MM.1S (cell line): ENCODE measurements at regions not wholly inside any gene's neighbourhood (a gene's known extent, or its start where the extent isn't known, plus 50 kb on each side); places are given as distances from the start of the nearest gene placed in this dataset.

ENCODE experiments used
- DNase-seq: peaks from one replicate; pipeline ENCODE4 v3.0.0-alpha.2; 2015
- H2AFZ ChIP-seq: fragments of 300-600 bp; sonication (generic); 2 replicates; pipeline ENCODE4 v1.6.0; 2016; ENCODE audit warnings: antibody characterized with exemption, low read length
- H3F3A ChIP-seq: fragments of 300-600 bp; sonication (generic); 2 replicates; pipeline ENCODE4 v1.6.1; 2016; ENCODE audit warnings: mild to moderate bottlenecking, antibody characterized with exemption, low read length, moderate library complexity, mixed read lengths; ENCODE audit not compliant: insufficient read depth
- H3K27ac ChIP-seq: fragments of 300-600 bp; sonication (generic); 2 replicates; pipeline ENCODE4 v1.5.1; 2016; ENCODE audit warnings: mild to moderate bottlenecking, low read length
- H3K27me3 ChIP-seq: fragments of 300-600 bp; sonication (generic); replicated peaks from 2 replicates; pipeline ENCODE4 v1.6.0; 2016; ENCODE audit warnings: low read length; ENCODE audit not compliant: insufficient read depth
- H3K36me3 ChIP-seq: fragments of 300-600 bp; sonication (generic); replicated peaks from 2 replicates; pipeline ENCODE4 v1.6.1; 2016; ENCODE audit warnings: mild to moderate bottlenecking, low read length, mixed read lengths; ENCODE audit not compliant: insufficient read depth
- H3K4me1 ChIP-seq: fragments of 300-600 bp; sonication (generic); 2 replicates; pipeline ENCODE4 v1.6.1; 2016; ENCODE audit warnings: low read length, mixed read lengths
- H3K4me2 ChIP-seq: fragments of 300-600 bp; sonication (generic); 2 replicates; pipeline ENCODE4 v1.6.0; 2016; ENCODE audit warnings: low read depth, low read length
- H3K4me3 ChIP-seq: fragments of 300-600 bp; sonication (generic); 2 replicates; pipeline ENCODE4 v1.5.1; 2016; ENCODE audit warnings: low read length, mixed read lengths
- H3K79me2 ChIP-seq: fragments of 300-600 bp; sonication (generic); 2 replicates; pipeline ENCODE4 v1.6.1; 2016; ENCODE audit warnings: mixed run types, low read length, mixed read lengths
- H3K9ac ChIP-seq: fragments of 300-600 bp; sonication (generic); 2 replicates; pipeline ENCODE4 v1.6.1; 2016; ENCODE audit warnings: low read length, mixed read lengths
- H3K9me2 ChIP-seq: fragments of 300-600 bp; sonication (generic); replicated peaks from 2 replicates; pipeline ENCODE4 v1.6.1; 2016; ENCODE audit warnings: mild to moderate bottlenecking, low read length, mixed read lengths; ENCODE audit not compliant: insufficient read depth
- H3K9me3 ChIP-seq: fragments of 300-600 bp; sonication (generic); replicated peaks from 2 replicates; pipeline ENCODE4 v1.6.1; 2016; ENCODE audit warnings: mild to moderate bottlenecking, low read length, mixed read lengths; ENCODE audit not compliant: insufficient read depth
- H4K20me1 ChIP-seq: fragments of 300-600 bp; sonication (generic); 2 replicates; pipeline ENCODE4 v1.6.1; 2016; ENCODE audit warnings: mild to moderate bottlenecking, low read length, moderate library complexity, mixed read lengths; ENCODE audit not compliant: insufficient read depth
- CTCF ChIP-seq: fragments of 300-600 bp; sonication (generic); IDR thresholded peaks from 2 replicates; pipeline ENCODE4 v1.5.1; 2016; ENCODE audit warnings: antibody characterized with exemption, low read length, mixed read lengths
- EZH2 ChIP-seq: fragments of 300-600 bp; sonication (generic); optimal IDR thresholded peaks from 2 replicates; pipeline ENCODE3; 2017; ENCODE audit warnings: low read depth, mild to moderate bottlenecking, antibody characterized with exemption, low read length, mixed read lengths
- EZH2phosphoT487 ChIP-seq: fragments of 300-600 bp; sonication (generic); IDR thresholded peaks from 2 replicates; pipeline ENCODE4 v1.6.1; 2018; ENCODE audit warnings: antibody characterized with exemption, low read length

- Histone ChIP-seq H3K9ac (no peak overlapping the region), H3K4me1 (no peaks in the 10 kb centered on the region), H2AFZ (no peak overlapping the region), H3K4me2 (no peak overlapping the region), H3F3A (no peaks in the 10 kb centered on the region), H3K27ac (no peak overlapping the region), H3K79me2 (no peaks in the 10 kb centered on the region), H3K27me3 (no peaks in the 10 kb centered on the region), H3K9me2 (no peaks in the 10 kb centered on the region), H4K20me1 (no peaks in the 10 kb centered on the region), H3K36me3 (no peaks in the 10 kb centered on the region), H3K4me3 (no peak overlapping the region), H3K9me3 (no peaks in the 10 kb centered on the region)
- no peak for TF ChIP-seq EZH2
- TF ChIP-seq CTCF, result no peak
- no peak for TF ChIP-seq EZH2phosphoT487
- no peak for DNase-seq
Measured at GRCh38 chr12:127292736-127293135, 974.2 kb upstream of the TMEM132C start.

GRCh38 chr12:127293507-127294310, 973.3 kb upstream of the TMEM132C start:
- Histone ChIP-seq H3K27me3 (no peaks in the 10 kb centered on the region), H3K79me2 (no peaks in the 10 kb centered on the region), H3K9me3 (no peaks in the 10 kb centered on the region), H3K36me3 (no peaks in the 10 kb centered on the region), H3F3A (no peaks in the 10 kb centered on the region), H3K9me2 (no peaks in the 10 kb centered on the region), H3K4me1 (no peaks in the 10 kb centered on the region), H3K27ac (no peak overlapping the region), H2AFZ (no peak overlapping the region), H3K4me2 (no peak overlapping the region), H3K9ac (no peak overlapping the region), H4K20me1 (no peaks in the 10 kb centered on the region), H3K4me3 (no peak overlapping the region)
- peak; percentile 41 for DNase-seq
- TF ChIP-seq CTCF (peak; percentile 67), EZH2 (no peak)

GRCh38 chr12:127294651-127295210, 972.2 kb upstream of the TMEM132C start:
- no peaks in the 10 kb centered on the region for H3F3A ChIP-seq
- no peak overlapping the region for H2AFZ ChIP-seq
- no peaks in the 10 kb centered on the region for H3K27me3 ChIP-seq
- no peaks in the 10 kb centered on the region for H3K9me2 ChIP-seq
- H3K9ac ChIP-seq, result no peak overlapping the region
- no peak overlapping the region for H3K4me2 ChIP-seq
- no peak overlapping the region for H3K27ac ChIP-seq
- H3K36me3 ChIP-seq, result no peaks in the 10 kb centered on the region
- no peaks in the 10 kb centered on the region for H3K9me3 ChIP-seq
- no peaks in the 10 kb centered on the region for H4K20me1 ChIP-seq
- no peak for TF ChIP-seq EZH2phosphoT487
- TF ChIP-seq EZH2, result no peak
- TF ChIP-seq CTCF, result no peak
- no peak for DNase-seq
- H3K79me2 ChIP-seq, result no peaks in the 10 kb centered on the region
- H3K4me1 ChIP-seq, result no peaks in the 10 kb centered on the region
- H3K4me3 ChIP-seq, result no peak overlapping the region
